ENCODE measurements at regions not wholly inside any gene's neighbourhood (a gene's known extent, or its start where the extent isn't known, plus 50 kb on each side); places are given as distances from the start of the nearest gene placed in this dataset.

DNA sequence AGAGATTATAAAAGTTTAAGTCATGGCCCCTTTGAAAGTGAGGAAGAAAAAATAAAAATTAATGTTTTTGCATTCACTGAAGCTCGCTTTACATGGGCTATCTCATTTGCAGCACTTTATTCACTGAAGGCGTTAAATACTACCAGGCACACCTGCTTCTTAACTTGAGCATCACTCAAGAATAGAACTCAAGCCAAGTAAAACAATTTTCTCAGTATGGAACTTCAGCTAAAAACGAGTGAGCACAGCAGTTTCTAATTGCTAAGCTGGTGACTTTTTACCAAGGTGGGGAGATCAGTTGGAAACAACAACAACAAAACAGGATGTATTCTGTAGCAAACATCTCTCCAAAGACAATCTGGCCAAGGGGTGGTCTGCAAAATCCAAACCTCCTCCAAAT, 405.6 kb downstream of the RAB38 start (continued):
- TF ChIP-seq CHD2 (IDR thresholded peaks at IDR 0.05; ENCODE audit: low read length) (no peak), SIN3A (conservative IDR thresholded peaks at IDR 0.05 in 1 of 2, IDR thresholded peaks at IDR 0.05 in 1 of 2; ENCODE audit: low read depth in 1 of 2, low read length in 2 of 2) (no peak), BACH1 (IDR thresholded peaks at IDR 0.05; ENCODE audit: low read length) (no peak), MAFK (IDR thresholded peaks at IDR 0.05; ENCODE audit: low read depth, low read length) (no peak), GTF2F1 (IDR thresholded peaks at IDR 0.05; ENCODE audit: borderline replicate concordance, low read depth, low read length) (no peak), NANOG (IDR thresholded peaks at IDR 0.05; ENCODE audit: insufficient read depth, low read depth, low read length, poor library complexity, severe bottlenecking) (no peak), TBP (IDR thresholded peaks at IDR 0.05; ENCODE audit: low read depth, low read length) (no peak), SAP30 (IDR thresholded peaks at IDR 0.05; ENCODE audit: insufficient read depth, insufficient replicate concordance, low read length) (no peak), FOSL1 (IDR thresholded peaks at IDR 0.05; ENCODE audit: insufficient read depth, low read depth, low read length) (no peak), RAD21 (IDR thresholded peaks at IDR 0.05 in 1 of 2, conservative IDR thresholded peaks at IDR 0.05 in 1 of 2; ENCODE audit: low read depth in 2 of 2, low read length in 2 of 2) (no peak), ZNF274 (IDR thresholded peaks at IDR 0.05; ENCODE audit: borderline replicate concordance, extremely low read depth, low read length) (no peak), JUN (IDR thresholded peaks at IDR 0.05; ENCODE audit: low read depth, low read length) (no peak), TEAD4 (IDR thresholded peaks at IDR 0.05; ENCODE audit: low read depth, low read length) (no peak), NRF1 (IDR thresholded peaks at IDR 0.05; ENCODE audit: low read depth, low read length) (no peak), RFX5 (IDR thresholded peaks at IDR 0.05; ENCODE audit: borderline replicate concordance, low read depth, low read length) (no peak), CTBP2 (IDR thresholded peaks at IDR 0.05; ENCODE audit: borderline replicate concordance, insufficient read depth, insufficient read length, low read length) (no peak), EZH2 (IDR thresholded peaks at IDR 0.05; ENCODE audit: low read depth, low read length, severe bottlenecking) (no peak)
- TF ChIP-seq, protein P1, sequence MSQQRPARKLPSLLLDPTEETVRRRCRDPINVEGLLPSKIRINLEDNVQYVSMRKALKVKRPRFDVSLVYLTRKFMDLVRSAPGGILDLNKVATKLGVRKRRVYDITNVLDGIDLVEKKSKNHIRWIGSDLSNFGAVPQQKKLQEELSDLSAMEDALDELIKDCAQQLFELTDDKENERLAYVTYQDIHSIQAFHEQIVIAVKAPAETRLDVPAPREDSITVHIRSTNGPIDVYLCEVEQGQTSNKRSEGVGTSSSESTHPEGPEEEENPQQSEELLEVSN (IDR thresholded peaks at IDR 0.05), result no peak
- TF ChIP-seq, protein P2, sequence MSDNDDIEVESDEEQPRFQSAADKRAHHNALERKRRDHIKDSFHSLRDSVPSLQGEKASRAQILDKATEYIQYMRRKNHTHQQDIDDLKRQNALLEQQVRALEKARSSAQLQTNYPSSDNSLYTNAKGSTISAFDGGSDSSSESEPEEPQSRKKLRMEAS (IDR thresholded peaks at IDR 0.05), result no peak
